Spleen (tissue), 7 donors: ENCODE measurements at regions not wholly inside any gene's neighbourhood (a gene's known extent, or its start where the extent isn't known, plus 50 kb on each side); places are given as distances from the start of the nearest gene placed in this dataset.

Experiments
- POLR2A ChIP-seq, 3 donors: fragments of 450-650 bp; IDR thresholded peaks; one replicate each; pipeline ENCODE4 v1.5.1; 2017; ENCODE audit warnings: antibody characterized with exemption in 3 of 3, mild to moderate bottlenecking in 1 of 3
- POLR2AphosphoS5 ChIP-seq, 3 donors: sonication (generic); formaldehyde crosslinking; IDR thresholded peaks; one replicate each; pipeline ENCODE4 v1.5.1; 2017; ENCODE audit warnings: antibody characterized with exemption in 3 of 3
- TF ChIP-seq, protein P1 (sequence below), 11 experiments: fragments of 200-600 bp in 7 of 11; fragments of 450-650 bp in 4 of 11; sonication (generic) in 4 of 11; IDR thresholded peaks in 8 of 11; conservative IDR thresholded peaks in 3 of 11; 1 replicate in 7 of 11; 2 replicates in 4 of 11; pipeline versions ENCODE4 v1.4.0 to v1.8.0; 2016 to 2021; ENCODE audit warnings: antibody characterized with exemption in 11 of 11, inconsistent platforms in 4 of 11, mild to moderate bottlenecking in 1 of 11
- donor health status: DM: no; HTN: no; CAD: no; lungs with moderate emphysema.
- donor health status: DM: no; HTN: no; CAD: no.
- donor health status: DM: no; HTN: no; CAD: no.

DNA sequence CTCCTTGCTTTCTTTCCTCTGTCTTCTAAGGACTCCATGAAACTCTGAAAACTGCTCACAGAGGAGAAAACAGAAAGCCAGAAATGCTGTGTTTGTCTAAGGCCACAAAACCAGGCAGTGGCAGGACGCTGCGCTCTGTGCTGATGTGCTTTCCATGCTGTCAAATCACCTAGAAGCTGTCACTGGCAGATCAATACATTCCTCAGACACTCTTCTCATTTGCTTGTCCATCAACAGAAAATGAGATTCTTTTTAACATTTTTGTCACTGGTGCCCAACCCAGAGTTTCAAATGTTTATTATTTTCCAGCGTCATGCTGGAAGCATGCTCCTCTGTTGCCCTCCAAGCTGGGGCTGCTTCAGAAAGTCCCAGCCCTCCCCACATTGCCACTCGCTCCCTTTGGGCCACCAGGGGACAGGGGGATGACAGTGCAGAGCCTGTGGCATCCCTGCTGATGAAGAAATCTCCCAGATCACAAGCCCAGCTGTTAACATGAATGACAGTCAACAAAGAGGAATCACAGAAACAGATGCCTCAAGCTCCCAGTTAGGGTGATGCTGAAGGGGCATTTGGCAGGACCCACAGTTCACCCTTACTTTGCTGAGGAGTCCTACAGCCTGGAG lies 117.5 kb upstream of the MEIS1 start:
- TF ChIP-seq POLR2A (IDR thresholded peaks at IDR 0.05), result no peak
- TF ChIP-seq, protein P1, sequence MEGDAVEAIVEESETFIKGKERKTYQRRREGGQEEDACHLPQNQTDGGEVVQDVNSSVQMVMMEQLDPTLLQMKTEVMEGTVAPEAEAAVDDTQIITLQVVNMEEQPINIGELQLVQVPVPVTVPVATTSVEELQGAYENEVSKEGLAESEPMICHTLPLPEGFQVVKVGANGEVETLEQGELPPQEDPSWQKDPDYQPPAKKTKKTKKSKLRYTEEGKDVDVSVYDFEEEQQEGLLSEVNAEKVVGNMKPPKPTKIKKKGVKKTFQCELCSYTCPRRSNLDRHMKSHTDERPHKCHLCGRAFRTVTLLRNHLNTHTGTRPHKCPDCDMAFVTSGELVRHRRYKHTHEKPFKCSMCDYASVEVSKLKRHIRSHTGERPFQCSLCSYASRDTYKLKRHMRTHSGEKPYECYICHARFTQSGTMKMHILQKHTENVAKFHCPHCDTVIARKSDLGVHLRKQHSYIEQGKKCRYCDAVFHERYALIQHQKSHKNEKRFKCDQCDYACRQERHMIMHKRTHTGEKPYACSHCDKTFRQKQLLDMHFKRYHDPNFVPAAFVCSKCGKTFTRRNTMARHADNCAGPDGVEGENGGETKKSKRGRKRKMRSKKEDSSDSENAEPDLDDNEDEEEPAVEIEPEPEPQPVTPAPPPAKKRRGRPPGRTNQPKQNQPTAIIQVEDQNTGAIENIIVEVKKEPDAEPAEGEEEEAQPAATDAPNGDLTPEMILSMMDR (IDR thresholded peaks at IDR 0.05 in 8 of 11, conservative IDR thresholded peaks at IDR 0.05 in 3 of 11), result no peak
- no peak for TF ChIP-seq POLR2AphosphoS5 (IDR thresholded peaks at IDR 0.05)
